ENCODE measurements at regions not wholly inside any gene's neighbourhood (a gene's known extent, or its start where the extent isn't known, plus 50 kb on each side); places are given as distances from the start of the nearest gene placed in this dataset.

DNA sequence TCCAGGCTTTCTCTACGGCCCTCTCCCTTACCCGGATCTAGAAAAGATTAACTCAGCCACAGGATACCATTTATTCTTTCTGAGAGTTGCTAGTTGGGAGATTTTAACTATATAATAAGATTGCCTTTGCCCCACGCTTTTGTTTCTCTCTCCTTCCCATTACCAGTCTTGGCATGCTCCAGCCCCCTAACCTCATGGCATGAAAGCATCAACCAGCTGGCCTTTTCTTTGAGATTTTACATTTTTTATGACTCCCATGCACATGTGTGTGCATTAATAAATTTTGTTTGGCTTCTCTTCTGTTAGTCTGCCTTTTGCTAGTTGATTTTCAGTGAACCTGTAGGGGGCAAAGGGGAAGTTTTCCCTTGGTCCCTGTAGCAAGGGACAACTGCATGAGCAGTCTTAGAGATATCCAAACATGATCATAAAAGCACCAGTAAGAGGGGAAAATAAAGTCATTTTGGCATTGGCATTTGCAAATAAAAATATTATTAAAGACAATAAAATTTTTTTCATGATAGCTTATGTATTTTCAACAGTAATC lies 73.6 kb downstream of the OXSM start:
- CTCF ChIA-PET, result interaction anchor here (0.9 to 2.1 kb wide), 2 partner anchors 9 to 216 kb away, joined by 4 to 8 read pairs; no protein-coding TSS in a partner anchor
- no TSS peak for BruUV-seq (replicated peaks)
- H3K27ac ChIP-seq (ENCODE audit: insufficient read depth, low read depth, low read length), result no peak overlapping the region
- no peak for DNase-seq (ENCODE audit: low read depth, low spot score)
- no peaks in the 10 kb centered on the region for H3K9me3 ChIP-seq (replicated peaks; ENCODE audit: control insufficient read depth, insufficient read depth, low read length)
- POLR2A ChIA-PET, result no interaction called here
- H3K79me2 ChIP-seq (ENCODE audit: control insufficient read depth, insufficient read depth, low read length), result no peaks in the 10 kb centered on the region
- no peaks in the 10 kb centered on the region for H3K9me1 ChIP-seq (replicated peaks; ENCODE audit: control insufficient read depth, extremely low read depth, insufficient read depth, low read length)
- H3K27me3 ChIP-seq (ENCODE audit: control insufficient read depth in 2 of 2, insufficient read depth in 2 of 2, low read length in 2 of 2), result no peaks in the 10 kb centered on the region
- H2AFZ ChIP-seq (ENCODE audit: low read depth, low read length), result no peak overlapping the region
- H3K36me3 ChIP-seq (ENCODE audit: control insufficient read depth in 2 of 2, extremely low read depth in 1 of 2, insufficient read depth in 2 of 2, low read length in 2 of 2), result no peaks in the 10 kb centered on the region
- no peak overlapping the region for H3K4me3 ChIP-seq (replicated peaks in 1 of 3; ENCODE audit: insufficient read depth in 1 of 3, low read depth in 1 of 3, low read length in 3 of 3)
- FAIRE-seq, result no peak
- no peak overlapping the region for H3K4me2 ChIP-seq (ENCODE audit: insufficient read depth, low read length)
- H3K9ac ChIP-seq (replicated peaks; ENCODE audit: extremely low read depth, insufficient read depth, low read length), result no peak overlapping the region
- dilution Hi-C loops (cut with MboI; ENCODE audit: extremely low pct_ligation_motif_present, low sequenced_read_pairs) (no loop called here), intact Hi-C loops (cut with micrococcal nuclease) (no loop called here)
- no peaks in the 10 kb centered on the region for H4K20me1 ChIP-seq (replicated peaks; ENCODE audit: control insufficient read depth, extremely low read depth, insufficient read depth, low read length)
- no peak for TF ChIP-seq POLR2A (IDR thresholded peaks at IDR 0.05; ENCODE audit: low read depth, low read length)
- no peaks in the 10 kb centered on the region for H3K4me1 ChIP-seq (ENCODE audit: control insufficient read depth, extremely low read depth, insufficient read depth, low read length)

DNA sequence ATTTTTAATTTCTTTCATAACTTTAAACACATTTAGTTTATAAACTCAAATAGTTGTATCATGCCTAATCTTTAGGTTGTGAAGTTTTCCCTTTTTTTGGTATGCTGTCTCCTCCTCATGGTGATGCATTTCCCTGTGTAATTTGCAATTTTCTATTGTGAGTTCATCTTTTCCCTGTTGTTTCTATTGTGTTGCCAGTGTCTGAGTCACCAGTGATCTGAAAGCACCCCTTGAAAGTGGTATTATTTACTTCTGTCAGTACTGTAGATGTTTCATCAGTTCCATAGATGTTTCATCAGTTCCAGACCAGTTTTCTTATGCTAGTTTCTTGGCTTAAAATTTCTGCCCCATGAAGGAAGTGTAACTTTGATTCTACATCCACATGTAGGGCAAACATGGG lies 80.6 kb downstream of the OXSM start:
- Histone ChIP-seq H4K20me1 (replicated peaks; ENCODE audit: control insufficient read depth, extremely low read depth, insufficient read depth, low read length) (no peaks in the 10 kb centered on the region), H3K36me3 (ENCODE audit: control insufficient read depth in 2 of 2, extremely low read depth in 1 of 2, insufficient read depth in 2 of 2, low read length in 2 of 2) (no peaks in the 10 kb centered on the region), H3K79me2 (ENCODE audit: control insufficient read depth, insufficient read depth, low read length) (no peaks in the 10 kb centered on the region), H3K9me3 (replicated peaks; ENCODE audit: control insufficient read depth, insufficient read depth, low read length) (no peaks in the 10 kb centered on the region), H3K4me3 (replicated peaks in 1 of 3; ENCODE audit: insufficient read depth in 1 of 3, low read depth in 1 of 3, low read length in 3 of 3) (no peak overlapping the region), H3K27ac (ENCODE audit: insufficient read depth, low read depth, low read length) (no peak overlapping the region), H3K4me1 (ENCODE audit: control insufficient read depth, extremely low read depth, insufficient read depth, low read length) (no peaks in the 10 kb centered on the region), H3K27me3 (ENCODE audit: control insufficient read depth in 2 of 2, insufficient read depth in 2 of 2, low read length in 2 of 2) (no peaks in the 10 kb centered on the region), H3K4me2 (ENCODE audit: insufficient read depth, low read length) (no peak overlapping the region), H2AFZ (ENCODE audit: low read depth, low read length) (no peak overlapping the region), H3K9ac (replicated peaks; ENCODE audit: extremely low read depth, insufficient read depth, low read length) (no peak overlapping the region), H3K9me1 (replicated peaks; ENCODE audit: control insufficient read depth, extremely low read depth, insufficient read depth, low read length) (no peaks in the 10 kb centered on the region)
- dilution Hi-C loops (cut with MboI; ENCODE audit: extremely low pct_ligation_motif_present, low sequenced_read_pairs), result no loop called here
- ChIA-PET POLR2A (no interaction called here), CTCF (no interaction called here)
- DNase-seq (ENCODE audit: low read depth, low spot score), result no peak
- intact Hi-C loops (cut with micrococcal nuclease), result no loop called here
- no TSS peak for BruUV-seq (replicated peaks)
- TF ChIP-seq POLR2AphosphoS5 (IDR thresholded peaks at IDR 0.05; ENCODE audit: insufficient read depth, low read depth, low read length) (no peak), JUN (IDR thresholded peaks at IDR 0.05; ENCODE audit: borderline replicate concordance, insufficient read depth, insufficient read length, low read depth) (peak; percentile 9)
- TF ChIP-seq, protein P1, sequence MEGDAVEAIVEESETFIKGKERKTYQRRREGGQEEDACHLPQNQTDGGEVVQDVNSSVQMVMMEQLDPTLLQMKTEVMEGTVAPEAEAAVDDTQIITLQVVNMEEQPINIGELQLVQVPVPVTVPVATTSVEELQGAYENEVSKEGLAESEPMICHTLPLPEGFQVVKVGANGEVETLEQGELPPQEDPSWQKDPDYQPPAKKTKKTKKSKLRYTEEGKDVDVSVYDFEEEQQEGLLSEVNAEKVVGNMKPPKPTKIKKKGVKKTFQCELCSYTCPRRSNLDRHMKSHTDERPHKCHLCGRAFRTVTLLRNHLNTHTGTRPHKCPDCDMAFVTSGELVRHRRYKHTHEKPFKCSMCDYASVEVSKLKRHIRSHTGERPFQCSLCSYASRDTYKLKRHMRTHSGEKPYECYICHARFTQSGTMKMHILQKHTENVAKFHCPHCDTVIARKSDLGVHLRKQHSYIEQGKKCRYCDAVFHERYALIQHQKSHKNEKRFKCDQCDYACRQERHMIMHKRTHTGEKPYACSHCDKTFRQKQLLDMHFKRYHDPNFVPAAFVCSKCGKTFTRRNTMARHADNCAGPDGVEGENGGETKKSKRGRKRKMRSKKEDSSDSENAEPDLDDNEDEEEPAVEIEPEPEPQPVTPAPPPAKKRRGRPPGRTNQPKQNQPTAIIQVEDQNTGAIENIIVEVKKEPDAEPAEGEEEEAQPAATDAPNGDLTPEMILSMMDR (IDR thresholded peaks at IDR 0.05; ENCODE audit: extremely low read depth in 1 of 2, insufficient read depth in 1 of 2, low read depth in 1 of 2, low read length in 2 of 2), result no peak
- no peak for FAIRE-seq

Data from endothelial cell of umbilical vein (primary cell).